WTC11 (cell line): ENCODE measurements at regions not wholly inside any gene's neighbourhood (a gene's known extent, or its start where the extent isn't known, plus 50 kb on each side); places are given as distances from the start of the nearest gene placed in this dataset.

Source experiments
- E2F5 ChIP-seq: sonication (generic); formaldehyde crosslinking; IDR thresholded peaks from 2 replicates; pipeline ENCODE4 v1.8.1; 2022; ENCODE audit warnings: mild to moderate bottlenecking, moderate library complexity, missing genetic modification reagents
- FOXJ3 ChIP-seq: sonication (generic); formaldehyde crosslinking; IDR thresholded peaks from 2 replicates; pipeline ENCODE4 v1.9.0; 2021; ENCODE audit warnings: missing genetic modification reagents, mild to moderate bottlenecking, borderline replicate concordance
- FOXP1 ChIP-seq: sonication (generic); formaldehyde crosslinking; IDR thresholded peaks from 2 replicates; pipeline ENCODE4 v1.8.0; 2022; ENCODE audit warnings: missing genetic modification reagents, mild to moderate bottlenecking, moderate library complexity, borderline replicate concordance
- MXD4 ChIP-seq: fragments of 250-450 bp; sonication (Bioruptor Pico); IDR thresholded peaks from 2 replicates; pipeline ENCODE4 v1.8.0; 2021; ENCODE audit warnings: mild to moderate bottlenecking, moderate library complexity, borderline replicate concordance
- NR3C1 ChIP-seq: sonication (generic); formaldehyde crosslinking; conservative IDR thresholded peaks from 2 replicates; pipeline ENCODE4 v1.8.1; 2023; ENCODE audit warnings: low read depth, mild to moderate bottlenecking, missing genetic modification reagents
- PREB ChIP-seq: sonication (generic); formaldehyde crosslinking; IDR thresholded peaks from 2 replicates; pipeline ENCODE4 v1.8.1; 2022; ENCODE audit warnings: mild to moderate bottlenecking, missing genetic modification reagents, moderate library complexity, borderline replicate concordance
- SP1 ChIP-seq: sonication (generic); formaldehyde crosslinking; conservative IDR thresholded peaks from 2 replicates; pipeline ENCODE4 v1.8.1; 2022; ENCODE audit warnings: missing genetic modification reagents
- TCF7 ChIP-seq: sonication (generic); formaldehyde crosslinking; IDR thresholded peaks from 2 replicates; pipeline ENCODE4 v1.8.0; 2022; ENCODE audit warnings: mild to moderate bottlenecking, low read depth, missing genetic modification reagents, moderate library complexity
- USF2 ChIP-seq: sonication (generic); formaldehyde crosslinking; IDR thresholded peaks from 2 replicates; pipeline ENCODE4 v1.8.1; 2023; ENCODE audit warnings: mild to moderate bottlenecking, missing genetic modification reagents, moderate library complexity
- ZNF121 ChIP-seq: sonication (generic); formaldehyde crosslinking; IDR thresholded peaks from 2 replicates; pipeline ENCODE4 v1.8.0; 2023; ENCODE audit warnings: missing genetic modification reagents
- TF ChIP-seq, protein P1 (sequence below): fragments of 200-600 bp; IDR thresholded peaks from 2 replicates; pipeline ENCODE4 v1.8.0; 2022; ENCODE audit warnings: antibody characterized with exemption
- TF ChIP-seq, protein P2 (sequence below): sonication (generic); formaldehyde crosslinking; IDR thresholded peaks from 2 replicates; pipeline ENCODE4 v1.8.0; 2023; ENCODE audit warnings: missing genetic modification reagents, mild to moderate bottlenecking, borderline replicate concordance
- TF ChIP-seq, protein P3 (sequence below): sonication (generic); formaldehyde crosslinking; IDR thresholded peaks from 2 replicates; pipeline ENCODE4 v1.8.1; 2022; ENCODE audit warnings: low read depth, missing genetic modification reagents, borderline replicate concordance
- TF ChIP-seq, protein P4 (sequence below): sonication (generic); formaldehyde crosslinking; conservative IDR thresholded peaks from 2 replicates; pipeline ENCODE4 v1.8.1; 2022; ENCODE audit warnings: mild to moderate bottlenecking, missing genetic modification reagents

DNA sequence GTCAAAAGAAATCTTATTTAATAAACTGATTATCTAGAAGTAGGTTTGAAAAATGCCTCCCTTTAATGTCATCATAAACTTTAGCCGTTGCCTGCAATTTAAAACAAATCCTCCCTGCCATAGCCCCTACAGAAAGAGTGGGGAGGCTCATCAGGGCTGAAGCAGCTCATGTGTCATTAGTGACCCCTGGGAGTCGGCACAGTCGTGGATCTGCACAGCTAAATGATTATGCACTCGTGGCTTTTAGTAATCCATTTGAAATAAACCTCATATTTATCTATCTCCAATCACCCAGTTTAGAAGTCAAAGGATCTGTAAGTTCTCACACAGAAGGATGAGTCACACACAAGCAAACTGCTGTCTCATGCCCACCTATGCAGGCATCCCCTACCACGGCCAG is 277.3 kb downstream of the SS18 start:
- TF ChIP-seq TCF7 (CRISPR knock-in tag) (no peak), SP1 (CRISPR knock-in tag) (no peak), NR3C1 (CRISPR knock-in tag) (no peak), MXD4 (CRISPR knock-in tag) (no peak), FOXP1 (CRISPR knock-in tag) (no peak), ZNF121 (CRISPR knock-in tag) (no peak), FOXJ3 (CRISPR knock-in tag) (no peak), PREB (CRISPR knock-in tag) (no peak), E2F5 (CRISPR knock-in tag) (no peak), USF2 (CRISPR knock-in tag) (no peak)
- TF ChIP-seq, protein P1, sequence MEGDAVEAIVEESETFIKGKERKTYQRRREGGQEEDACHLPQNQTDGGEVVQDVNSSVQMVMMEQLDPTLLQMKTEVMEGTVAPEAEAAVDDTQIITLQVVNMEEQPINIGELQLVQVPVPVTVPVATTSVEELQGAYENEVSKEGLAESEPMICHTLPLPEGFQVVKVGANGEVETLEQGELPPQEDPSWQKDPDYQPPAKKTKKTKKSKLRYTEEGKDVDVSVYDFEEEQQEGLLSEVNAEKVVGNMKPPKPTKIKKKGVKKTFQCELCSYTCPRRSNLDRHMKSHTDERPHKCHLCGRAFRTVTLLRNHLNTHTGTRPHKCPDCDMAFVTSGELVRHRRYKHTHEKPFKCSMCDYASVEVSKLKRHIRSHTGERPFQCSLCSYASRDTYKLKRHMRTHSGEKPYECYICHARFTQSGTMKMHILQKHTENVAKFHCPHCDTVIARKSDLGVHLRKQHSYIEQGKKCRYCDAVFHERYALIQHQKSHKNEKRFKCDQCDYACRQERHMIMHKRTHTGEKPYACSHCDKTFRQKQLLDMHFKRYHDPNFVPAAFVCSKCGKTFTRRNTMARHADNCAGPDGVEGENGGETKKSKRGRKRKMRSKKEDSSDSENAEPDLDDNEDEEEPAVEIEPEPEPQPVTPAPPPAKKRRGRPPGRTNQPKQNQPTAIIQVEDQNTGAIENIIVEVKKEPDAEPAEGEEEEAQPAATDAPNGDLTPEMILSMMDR = no peak
- TF ChIP-seq, protein P2, sequence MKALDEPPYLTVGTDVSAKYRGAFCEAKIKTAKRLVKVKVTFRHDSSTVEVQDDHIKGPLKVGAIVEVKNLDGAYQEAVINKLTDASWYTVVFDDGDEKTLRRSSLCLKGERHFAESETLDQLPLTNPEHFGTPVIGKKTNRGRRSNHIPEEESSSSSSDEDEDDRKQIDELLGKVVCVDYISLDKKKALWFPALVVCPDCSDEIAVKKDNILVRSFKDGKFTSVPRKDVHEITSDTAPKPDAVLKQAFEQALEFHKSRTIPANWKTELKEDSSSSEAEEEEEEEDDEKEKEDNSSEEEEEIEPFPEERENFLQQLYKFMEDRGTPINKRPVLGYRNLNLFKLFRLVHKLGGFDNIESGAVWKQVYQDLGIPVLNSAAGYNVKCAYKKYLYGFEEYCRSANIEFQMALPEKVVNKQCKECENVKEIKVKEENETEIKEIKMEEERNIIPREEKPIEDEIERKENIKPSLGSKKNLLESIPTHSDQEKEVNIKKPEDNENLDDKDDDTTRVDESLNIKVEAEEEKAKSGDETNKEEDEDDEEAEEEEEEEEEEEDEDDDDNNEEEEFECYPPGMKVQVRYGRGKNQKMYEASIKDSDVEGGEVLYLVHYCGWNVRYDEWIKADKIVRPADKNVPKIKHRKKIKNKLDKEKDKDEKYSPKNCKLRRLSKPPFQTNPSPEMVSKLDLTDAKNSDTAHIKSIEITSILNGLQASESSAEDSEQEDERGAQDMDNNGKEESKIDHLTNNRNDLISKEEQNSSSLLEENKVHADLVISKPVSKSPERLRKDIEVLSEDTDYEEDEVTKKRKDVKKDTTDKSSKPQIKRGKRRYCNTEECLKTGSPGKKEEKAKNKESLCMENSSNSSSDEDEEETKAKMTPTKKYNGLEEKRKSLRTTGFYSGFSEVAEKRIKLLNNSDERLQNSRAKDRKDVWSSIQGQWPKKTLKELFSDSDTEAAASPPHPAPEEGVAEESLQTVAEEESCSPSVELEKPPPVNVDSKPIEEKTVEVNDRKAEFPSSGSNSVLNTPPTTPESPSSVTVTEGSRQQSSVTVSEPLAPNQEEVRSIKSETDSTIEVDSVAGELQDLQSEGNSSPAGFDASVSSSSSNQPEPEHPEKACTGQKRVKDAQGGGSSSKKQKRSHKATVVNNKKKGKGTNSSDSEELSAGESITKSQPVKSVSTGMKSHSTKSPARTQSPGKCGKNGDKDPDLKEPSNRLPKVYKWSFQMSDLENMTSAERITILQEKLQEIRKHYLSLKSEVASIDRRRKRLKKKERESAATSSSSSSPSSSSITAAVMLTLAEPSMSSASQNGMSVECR (CRISPR knock-in tag) = no peak
- TF ChIP-seq, protein P3, sequence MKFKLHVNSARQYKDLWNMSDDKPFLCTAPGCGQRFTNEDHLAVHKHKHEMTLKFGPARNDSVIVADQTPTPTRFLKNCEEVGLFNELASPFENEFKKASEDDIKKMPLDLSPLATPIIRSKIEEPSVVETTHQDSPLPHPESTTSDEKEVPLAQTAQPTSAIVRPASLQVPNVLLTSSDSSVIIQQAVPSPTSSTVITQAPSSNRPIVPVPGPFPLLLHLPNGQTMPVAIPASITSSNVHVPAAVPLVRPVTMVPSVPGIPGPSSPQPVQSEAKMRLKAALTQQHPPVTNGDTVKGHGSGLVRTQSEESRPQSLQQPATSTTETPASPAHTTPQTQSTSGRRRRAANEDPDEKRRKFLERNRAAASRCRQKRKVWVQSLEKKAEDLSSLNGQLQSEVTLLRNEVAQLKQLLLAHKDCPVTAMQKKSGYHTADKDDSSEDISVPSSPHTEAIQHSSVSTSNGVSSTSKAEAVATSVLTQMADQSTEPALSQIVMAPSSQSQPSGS (CRISPR knock-in tag) = no peak
- TF ChIP-seq, protein P4, sequence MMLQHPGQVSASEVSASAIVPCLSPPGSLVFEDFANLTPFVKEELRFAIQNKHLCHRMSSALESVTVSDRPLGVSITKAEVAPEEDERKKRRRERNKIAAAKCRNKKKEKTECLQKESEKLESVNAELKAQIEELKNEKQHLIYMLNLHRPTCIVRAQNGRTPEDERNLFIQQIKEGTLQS (CRISPR knock-in tag) = no peak
